EL (cell line): ENCODE measurements at regions not wholly inside any gene's neighbourhood (a gene's known extent, or its start where the extent isn't known, plus 50 kb on each side); places are given as distances from the start of the nearest gene placed in this dataset.
"Not testable (repeated sequence)": the region's sequence is repeated elsewhere in the genome, so short reads cannot be mapped to it uniquely, and the experiment has no call there.

Source experiments
- DNase-seq: peaks from one replicate; pipeline ENCODE4 v3.0.0-alpha.2; 2016

- DNase-seq, result not testable (repeated sequence)
These were observed 233.5 kb downstream of the SHCBP1 start for GRCh38 chr16:46387720-46388119.

GRCh38 chr16:46386805-46387620, 234.2 kb downstream of the SHCBP1 start:
- not testable (repeated sequence) for DNase-seq

GRCh38 chr16:46386110-46386771, 234.9 kb downstream of the SHCBP1 start:
- DNase-seq, result peak; percentile 30

GRCh38 chr16:46384285-46385061, 236.7 kb downstream of the SHCBP1 start:
- peak; percentile 17 for DNase-seq

GRCh38 chr16:46383581-46383980, 237.6 kb downstream of the SHCBP1 start:
- DNase-seq, result peak; percentile 2

GRCh38 chr16:46382791-46383541, 238.2 kb downstream of the SHCBP1 start:
- DNase-seq, result peak; percentile 7

- DNase-seq, result not testable (repeated sequence)
These were observed 239.1 kb downstream of the SHCBP1 start for GRCh38 chr16:46382079-46382478.

GRCh38 chr16:46381344-46381743, 239.8 kb downstream of the SHCBP1 start:
- DNase-seq, result not testable (repeated sequence)
